NCI-H2171 (cell line): ENCODE measurements at regions not wholly inside any gene's neighbourhood (a gene's known extent, or its start where the extent isn't known, plus 50 kb on each side); places are given as distances from the start of the nearest gene placed in this dataset.

Source experiments
- DNase-seq: peaks from one replicate; lab custom pipeline; 2025; lab: John Stamatoyannopoulos, UW

DNA sequence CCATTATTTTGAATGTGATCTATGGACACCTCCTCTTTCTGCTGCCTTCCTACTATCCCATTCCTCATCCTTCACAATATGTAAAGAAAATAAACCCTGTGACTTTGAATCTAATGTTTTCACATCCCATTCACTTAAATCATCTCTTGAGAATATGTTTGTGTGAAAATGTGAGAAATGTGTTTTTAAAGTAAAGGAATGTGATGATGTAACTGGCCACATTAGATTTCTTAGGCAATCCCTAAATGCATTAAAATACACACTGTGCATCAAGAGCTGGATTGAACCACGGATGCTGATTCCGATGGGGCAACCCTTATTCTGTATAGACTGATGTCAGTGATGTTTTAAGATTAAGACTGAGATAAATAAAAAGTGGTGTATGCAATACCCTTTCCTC is 558.9 kb upstream of the TENM3 start:
- DNase-seq, result no peak

DNA sequence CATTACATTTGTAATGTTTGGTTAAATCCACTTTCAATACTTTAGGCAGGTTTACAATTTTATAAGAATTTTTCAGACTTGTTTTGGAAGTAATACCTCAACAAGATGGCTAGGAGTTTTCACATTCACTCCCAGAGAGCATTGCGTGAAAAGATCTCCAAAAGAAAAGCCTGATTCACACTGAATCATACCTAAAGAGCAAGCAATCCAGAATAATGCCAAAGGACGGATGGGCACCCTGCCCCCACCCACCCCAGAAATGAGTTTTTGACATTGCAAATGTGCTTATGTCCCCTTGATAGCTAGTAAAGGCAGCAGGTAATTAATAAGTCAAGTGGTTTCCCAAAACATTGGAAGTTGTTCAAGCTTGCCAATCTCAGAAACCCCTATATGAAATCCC is 557.7 kb upstream of the TENM3 start:
- no peak for DNase-seq

DNA sequence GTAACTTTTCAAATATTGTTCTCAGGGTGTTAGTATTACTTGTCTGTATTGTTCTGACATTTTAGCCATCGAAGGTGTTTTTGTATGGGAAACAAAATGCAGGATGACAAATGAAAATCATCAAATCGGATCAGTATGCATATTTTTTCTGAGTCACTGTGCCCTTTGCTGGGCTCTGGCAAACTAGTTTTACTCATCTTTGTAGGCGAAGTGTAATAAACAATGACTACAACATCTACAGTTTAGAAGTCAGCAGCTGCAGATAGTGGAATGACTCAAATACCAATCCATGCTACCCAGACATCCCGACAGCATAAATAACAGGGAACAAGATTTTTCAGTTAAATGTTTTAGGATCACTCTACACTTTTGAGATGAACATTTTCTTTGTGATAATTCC is 557.3 kb upstream of the TENM3 start:
- no peak for DNase-seq

DNA sequence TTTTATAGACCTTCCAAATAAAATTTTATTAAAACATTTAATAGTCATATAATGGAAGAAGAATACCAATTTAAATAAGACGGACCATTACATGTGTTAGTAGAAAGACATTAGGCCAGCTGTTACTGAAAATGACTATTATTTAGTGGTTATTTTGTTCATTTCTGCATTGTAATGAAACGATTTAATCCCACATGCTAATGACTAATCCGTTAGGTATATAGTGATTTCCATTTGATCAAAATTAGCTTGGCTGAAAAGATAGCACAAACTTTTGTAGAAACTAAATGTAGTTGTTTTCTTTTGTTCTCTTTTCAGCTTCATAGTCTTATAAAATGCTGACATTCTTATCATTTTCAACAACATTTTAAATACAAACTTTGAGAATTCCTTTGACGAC is 556.1 kb upstream of the TENM3 start:
- no peak for DNase-seq

DNA sequence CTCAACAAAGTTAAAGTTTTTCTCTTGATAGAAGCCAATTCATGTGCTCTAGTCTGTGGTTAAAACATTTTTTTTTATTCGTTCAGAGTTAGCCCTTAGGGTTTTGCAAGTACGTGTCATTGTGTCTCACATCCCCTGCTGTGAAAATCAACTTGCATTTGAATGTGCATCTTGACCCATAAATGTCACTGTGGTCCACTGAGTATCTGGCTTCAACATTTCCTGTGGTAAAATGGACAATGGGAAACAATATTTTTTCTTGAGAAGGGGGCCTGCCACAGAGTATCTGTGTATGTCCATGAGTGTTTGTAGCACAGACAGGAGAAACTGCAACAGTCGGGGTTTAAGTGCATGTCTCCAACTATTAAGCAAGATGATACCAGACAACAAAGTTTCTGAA is 554.8 kb upstream of the TENM3 start:
- DNase-seq, result no peak

DNA sequence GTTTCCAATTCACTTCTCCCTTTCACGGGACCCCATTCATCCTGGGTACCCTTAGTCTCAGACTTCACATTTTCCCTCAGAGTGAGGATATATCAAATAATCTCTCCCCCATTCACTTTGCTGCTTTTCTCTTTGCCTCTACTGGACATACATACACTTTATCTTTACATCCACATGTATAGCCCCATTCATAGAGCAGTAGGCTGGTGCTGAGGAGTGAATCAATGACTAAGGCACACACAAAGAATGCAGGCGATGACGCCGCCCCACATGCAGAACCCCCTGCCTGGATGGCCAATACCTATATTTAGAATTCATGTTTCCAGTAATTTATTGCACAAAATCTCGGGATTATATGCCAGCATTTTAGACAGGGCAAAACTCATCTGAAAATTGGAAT is 554.3 kb upstream of the TENM3 start:
- DNase-seq, result no peak

DNA sequence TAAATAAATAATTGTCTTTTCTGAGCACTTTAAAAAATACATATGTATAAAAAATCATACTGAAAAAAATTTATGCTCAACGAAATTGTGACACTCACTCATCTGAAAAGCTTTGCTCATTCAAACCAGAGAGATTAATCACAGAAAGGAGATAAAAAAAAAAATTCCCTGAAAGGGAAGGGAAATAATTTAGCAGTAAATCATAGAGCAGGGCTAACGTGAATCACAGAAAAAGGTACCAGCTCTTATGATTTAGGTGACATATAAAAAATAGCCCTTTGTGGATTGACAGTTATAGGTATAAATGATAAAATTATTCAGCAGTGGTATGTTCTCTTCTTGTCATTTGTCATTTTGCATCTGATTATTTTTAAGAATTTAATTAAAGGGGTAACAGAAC is 552.7 kb upstream of the TENM3 start:
- no peak for DNase-seq

DNA sequence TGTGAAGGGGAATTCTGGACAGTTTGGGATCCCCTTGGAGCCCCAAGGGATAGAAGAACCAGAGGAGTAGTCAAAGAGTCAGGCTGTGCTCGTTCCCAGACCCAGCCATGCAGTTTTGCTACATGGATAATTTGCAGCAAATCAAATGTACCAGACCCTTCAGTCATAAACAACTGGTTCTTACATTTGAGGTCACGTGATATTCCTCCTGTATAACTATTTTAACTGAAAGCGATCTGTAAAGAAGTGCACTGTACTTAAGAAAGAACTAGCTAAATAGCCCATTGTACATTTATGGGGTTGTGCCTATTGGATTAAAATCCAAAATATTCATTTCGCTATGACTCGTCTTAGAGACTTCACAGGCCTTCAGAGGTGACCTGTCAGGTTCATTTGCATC is 550.2 kb upstream of the TENM3 start:
- no peak for DNase-seq

DNA sequence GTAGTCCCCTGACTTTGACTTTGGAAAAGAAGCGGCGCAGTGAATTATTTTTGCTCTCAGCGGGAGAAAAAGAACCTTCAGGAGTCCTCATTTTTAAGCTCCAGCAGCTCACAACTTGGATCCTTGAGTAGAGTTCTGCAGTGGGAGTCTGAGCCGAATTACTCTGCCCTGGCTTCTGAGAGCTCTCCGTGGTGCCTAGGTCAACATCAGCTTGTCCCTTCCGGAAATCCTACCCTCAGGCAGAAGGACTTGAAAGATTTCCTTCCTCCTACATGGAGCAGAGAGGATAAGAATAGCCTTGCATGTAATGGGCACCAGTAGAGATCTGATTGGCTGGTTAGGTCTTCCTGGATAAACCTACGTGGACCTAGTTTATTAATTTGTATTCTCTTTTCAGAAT is 549.7 kb upstream of the TENM3 start:
- no peak for DNase-seq

DNA sequence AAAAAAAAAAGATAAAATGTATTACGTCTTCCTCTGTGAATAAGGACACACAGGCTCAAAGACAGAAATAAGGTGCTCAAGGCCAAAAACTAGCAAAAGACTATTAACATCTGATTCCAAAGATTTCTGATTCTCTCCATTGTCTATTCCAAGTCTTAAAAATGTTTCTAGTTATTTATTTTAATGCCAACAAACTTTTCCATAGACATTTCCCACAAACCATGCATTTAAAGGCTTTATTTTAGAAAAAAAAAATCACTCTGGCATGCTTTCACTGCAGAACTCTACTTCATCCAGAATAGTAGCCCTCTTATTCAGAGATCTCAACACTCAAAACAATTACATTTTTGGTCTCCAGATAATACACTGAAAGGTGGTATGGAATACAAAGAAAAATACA is 545.0 kb upstream of the TENM3 start:
- no peak for DNase-seq

DNA sequence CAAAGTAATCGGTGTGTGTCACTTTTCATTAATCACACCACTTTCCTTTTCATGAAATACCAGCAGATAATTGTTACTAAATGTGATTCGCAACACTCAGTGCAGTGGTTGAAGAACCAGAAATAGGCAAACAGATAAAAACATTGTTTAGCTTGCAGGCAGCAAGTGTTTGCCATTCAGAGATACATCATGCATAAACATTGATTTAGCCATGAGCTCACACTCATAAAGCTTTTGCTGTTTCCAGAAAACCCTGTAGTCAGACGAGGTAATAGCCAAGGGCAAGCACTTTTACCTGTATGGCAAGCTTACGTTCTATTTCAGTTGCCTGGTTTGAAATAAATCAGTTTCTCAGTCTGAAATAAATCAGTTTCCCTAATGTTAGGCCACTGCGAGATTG is 542.0 kb upstream of the TENM3 start:
- DNase-seq, result no peak

DNA sequence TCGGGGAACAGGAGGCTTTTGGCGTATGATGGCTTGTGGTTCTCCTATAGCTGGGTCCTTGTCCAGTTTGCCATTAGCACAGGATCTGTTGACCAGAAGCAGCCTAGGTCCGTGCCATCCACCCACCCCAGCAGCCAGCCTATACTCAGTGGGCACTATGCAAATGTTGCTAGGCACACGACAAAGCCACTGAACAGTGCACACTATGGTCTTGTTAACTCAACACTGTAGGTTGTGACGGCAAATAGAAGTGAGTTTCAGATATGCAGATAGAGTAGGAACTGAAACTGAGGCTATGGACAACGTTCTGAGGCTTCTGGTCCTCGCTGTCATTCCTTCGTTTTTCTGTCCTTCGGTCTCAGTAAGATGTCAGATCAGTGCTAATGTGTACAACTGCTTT is 541.3 kb upstream of the TENM3 start:
- no peak for DNase-seq

DNA sequence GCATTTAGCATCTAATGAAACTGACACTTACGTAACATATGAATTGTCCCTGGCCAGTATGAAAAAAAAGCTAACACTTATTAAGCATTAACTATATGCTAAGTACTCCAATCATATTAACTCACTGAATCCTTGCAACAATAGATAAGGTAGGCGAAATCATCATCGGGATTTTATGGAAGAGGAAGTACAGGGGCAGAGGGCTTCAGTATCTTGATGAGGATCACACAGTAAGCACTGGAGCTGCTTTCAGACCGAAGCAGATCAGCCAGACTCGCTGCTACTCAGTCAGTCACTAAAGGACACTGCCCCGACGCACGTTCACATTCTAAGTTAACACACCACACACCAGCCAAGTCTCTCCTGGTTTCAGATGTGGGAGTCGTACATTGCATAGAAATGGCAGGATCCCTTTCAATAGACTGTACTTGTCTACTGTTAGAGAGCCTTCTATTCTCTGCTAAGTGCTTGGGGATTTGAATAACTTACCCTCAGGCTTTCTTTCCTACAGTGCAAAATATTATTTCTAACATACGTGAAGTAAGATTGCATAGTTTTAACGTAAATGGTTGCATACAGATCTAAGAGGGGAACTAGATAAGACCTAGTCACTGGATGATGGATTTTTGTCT is 540.2 kb upstream of the TENM3 start:
- DNase-seq, result no peak

DNA sequence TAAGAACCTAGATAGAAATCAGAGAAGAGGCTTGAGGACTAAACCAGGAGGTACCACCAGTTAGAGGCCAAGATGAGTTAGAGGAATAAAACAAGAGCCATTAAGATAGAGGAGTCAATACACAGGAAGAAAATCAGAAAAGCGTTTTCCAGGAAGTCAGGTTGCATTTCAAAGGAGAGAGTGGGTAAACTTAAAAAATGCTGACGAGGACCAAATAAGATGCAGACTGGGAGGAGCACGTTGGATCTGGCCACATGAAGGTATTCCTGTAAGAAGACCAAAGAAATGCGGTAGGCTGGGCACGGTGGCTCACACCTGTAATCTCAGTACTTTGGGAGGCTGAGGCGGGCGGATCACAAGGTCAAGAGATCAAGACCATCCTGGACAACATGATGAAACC is 533.1 kb upstream of the TENM3 start:
- no peak for DNase-seq

DNA sequence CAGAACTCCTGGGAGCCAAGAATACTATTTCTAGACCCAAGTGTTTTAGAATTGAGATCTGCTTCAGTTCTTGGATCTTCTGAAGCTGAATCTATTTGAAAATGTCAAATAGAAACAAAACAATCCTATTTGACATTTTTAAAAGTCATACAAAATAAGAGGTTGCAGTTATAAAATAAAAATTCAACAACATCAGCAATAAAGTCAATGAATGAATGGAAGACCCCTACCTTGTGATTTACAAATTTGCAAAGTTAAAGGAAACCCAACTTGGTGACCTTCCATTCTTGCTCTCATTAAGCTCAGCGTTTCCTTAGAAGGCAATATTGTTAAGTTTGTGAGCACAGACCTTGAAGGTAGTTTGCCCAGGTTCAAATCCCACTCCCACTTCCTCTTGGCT is 531.8 kb upstream of the TENM3 start:
- DNase-seq, result no peak

DNA sequence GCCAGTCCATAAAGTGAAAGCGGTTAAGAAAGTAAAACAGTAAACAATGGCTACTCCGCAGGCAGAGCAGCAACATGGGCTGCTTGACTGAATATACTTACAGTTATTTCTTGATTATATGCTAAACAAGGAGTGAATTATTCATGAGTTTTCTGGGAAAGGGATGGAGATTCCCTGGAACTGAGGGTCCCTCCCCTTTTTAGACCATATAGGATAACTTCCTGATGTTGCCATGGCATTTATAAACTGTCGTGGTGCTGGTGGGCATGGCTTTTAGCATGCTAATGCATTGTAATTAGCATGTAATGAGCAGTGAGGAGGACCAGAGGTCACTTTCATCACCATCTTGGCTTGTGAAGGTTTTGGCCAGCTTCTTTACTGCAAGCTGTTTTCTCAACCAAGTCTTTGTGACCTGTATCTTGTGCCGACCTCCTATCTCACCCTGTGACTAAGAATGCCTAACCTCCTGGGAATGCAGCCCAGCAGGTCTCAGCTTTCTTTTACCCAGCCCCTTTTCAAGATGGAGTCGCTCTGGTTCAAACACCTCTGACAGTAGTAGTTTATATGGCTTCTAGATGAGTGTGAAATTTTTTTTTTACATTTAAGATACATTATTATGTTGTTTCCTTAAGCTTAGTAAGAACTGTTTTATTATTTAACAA is 514.8 kb upstream of the TENM3 start:
- no peak for DNase-seq

DNA sequence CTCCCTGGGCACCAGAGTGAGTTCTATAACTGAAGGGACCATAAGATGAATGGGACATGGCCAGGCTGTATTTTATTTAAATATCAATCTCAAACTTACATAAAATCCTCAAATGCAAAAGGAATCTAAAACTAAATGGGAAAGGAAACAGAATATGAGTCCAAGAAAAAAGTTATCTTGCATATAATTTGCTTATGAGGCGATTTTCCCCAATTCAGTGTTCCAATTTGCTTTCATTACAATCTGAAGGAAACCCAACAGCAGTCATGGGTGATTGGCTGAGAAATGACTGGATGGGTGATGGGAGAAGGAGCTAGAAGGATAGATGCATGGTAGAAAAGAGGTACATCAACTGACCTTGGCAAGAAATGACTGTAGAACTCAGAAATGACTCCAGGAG is 511.3 kb upstream of the TENM3 start:
- no peak for DNase-seq

DNA sequence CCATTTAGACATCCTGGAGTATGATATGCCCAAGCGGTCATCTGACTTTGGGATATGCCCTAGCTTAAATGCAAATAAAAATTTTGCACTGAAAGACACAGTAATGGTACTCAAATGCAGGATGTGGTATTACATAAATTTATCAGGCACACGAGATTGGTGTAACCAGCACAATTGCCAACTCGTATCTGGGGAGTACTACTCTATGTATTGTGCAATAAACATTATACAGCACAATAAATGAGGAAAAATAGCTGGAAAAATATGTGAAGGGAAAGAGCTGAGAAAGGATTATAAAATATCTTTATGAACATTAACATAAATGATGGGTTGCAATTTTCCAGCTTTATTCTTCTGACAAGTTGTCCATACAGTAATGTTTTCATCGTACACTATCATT is 505.5 kb upstream of the TENM3 start:
- DNase-seq, result no peak

DNA sequence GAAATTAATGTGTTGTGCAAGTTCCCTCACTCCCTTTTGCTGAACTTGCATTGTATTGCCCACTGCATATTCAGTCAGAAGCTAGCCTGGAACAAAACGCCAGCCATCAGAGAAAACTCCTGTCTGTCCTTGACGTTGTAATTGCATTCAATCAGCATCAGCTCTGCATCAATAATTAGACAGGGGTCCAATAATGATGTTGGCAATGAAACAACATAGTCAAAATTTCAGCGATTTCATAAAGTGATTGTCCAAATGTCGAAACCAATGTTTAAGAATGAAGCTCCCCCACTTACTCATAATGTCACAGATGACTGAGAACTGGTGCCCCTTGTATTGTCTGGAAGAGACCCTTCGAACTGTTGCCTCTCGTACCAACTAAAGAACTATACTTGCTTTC is 504.2 kb upstream of the TENM3 start:
- DNase-seq, result no peak

DNA sequence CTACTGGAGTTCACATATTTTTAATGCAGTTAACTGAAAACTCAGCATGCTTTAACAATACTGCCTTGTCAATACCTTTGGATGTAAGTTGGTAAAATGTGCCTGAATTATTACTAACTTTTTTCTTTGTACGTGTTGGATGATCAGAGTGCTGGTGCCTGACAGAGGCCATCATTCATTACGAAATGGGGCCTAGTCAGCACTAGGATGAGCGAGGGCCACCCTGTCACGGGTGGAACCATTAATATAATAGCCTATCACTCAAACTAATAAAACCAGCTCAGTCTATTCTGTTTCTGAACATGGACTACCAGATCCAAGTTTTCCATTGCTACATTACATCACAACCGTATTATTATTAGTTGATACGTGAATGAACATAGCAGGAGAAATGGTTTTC is 501.7 kb upstream of the TENM3 start:
- DNase-seq, result no peak

DNA sequence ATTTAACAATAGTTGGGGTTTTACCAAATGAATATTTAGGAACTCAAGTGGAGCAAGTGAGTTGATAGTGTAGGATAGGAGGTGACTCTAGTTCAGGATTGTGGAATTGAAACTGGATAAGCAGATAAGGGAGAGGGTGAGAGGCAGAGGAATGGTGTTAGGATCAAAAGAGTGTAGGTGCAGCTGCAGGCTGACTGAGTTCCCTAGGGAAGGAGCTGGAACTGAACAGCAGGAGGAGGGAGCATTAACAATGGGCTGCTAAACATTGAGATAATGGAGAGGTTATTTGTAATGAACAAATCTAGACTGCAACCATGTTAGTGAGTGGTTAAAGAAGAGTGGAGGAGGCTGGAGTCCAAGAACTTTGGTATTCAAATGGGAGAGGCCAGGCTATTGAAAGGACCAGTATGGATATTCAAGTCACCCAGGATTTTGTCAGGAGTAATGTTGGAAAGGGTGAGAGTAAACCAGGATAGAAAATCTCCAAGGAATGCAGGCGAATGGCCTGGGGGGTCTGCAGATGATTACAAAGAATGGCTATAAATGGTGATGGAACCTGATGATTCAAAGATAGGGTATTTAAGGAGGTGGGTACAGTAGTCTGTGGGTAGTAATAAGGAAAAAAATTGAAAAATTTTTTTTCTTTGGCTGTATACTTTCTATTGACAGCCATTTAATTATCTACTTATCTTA is 497.1 kb upstream of the TENM3 start:
- DNase-seq, result no peak

DNA sequence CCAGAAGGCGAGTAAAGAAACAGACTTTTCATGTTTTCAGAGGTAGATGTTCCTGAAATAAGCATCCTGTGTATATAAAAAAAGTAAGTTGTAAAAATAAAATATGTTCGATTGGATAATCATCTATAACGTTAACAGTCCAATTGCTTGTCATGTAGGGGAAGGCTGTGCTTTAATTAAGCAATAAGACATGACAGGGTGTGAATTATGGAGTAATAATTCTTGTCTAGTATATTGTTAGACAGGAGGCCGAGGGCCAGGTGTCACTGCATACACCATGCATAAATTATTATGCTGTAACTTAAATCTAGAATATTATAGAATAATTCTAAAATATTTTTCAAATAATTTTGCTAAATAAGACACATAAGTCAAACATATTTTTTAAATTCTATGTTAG is 494.6 kb upstream of the TENM3 start:
- DNase-seq, result no peak

DNA sequence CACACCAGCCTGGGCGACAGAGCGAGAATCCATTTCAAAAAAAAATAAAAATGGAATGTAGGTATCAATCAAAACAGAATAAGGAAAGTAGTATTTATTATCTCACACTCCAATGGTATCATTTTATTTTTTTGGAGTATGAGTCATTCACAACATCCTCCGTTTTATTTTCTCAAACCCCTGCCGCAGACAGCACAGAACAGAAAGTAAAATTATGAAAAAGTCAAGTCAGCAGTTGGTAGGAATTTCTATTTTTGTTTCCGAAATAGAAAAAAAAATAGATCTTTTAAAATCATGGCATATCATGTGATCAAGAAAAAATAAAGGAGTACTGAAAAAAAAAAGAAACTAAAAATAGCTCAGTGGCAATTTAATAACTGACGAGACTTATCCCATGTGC is 490.7 kb upstream of the TENM3 start:
- no peak for DNase-seq

DNA sequence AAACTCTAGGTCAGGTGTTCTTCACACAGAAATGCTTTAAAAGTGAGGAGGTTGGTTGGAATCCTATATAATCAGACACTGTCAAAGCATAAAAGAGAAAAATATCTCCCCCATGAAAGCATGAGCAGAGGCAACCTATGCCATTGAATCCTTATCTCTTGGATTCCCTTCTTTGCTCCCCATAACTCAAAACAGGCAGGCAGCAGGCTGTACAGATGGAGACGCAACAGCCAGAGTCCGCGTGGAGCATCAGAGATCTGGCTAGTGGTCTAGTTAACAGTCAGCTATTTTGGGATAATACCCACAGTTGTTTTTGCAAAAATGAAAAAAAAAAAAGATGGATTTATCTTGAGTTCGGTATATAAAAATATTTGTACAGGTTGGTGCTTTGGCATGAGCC is 490.0 kb upstream of the TENM3 start:
- DNase-seq, result no peak
